ENCODE measurements at regions not wholly inside any gene's neighbourhood (a gene's known extent, or its start where the extent isn't known, plus 50 kb on each side); places are given as distances from the start of the nearest gene placed in this dataset.

GRCh38 chr11:114876234-114876633 is 197.9 kb downstream of the NXPE2 start:
- no peaks in the 10 kb centered on the region for H3K9me3 Mint-ChIP-seq
- H3K4me3 ChIP-seq (ENCODE audit: control insufficient read depth in 1 of 2, extremely low read depth in 1 of 2, low read length in 1 of 2) = no peak overlapping the region
- DNase-seq (no peak), ATAC-seq (replicated peaks in 1 of 4) (no peak)
- 84% methylated on average over 5 of the region's 6 CpGs for WGBS (ENCODE audit: insufficient coverage)
- CTCF ChIA-PET = no interaction called here
- peaks cover 0 to 10% of the 10 kb centered on the region in 2 donors for H3K27me3 Mint-ChIP-seq
- no peaks in the 10 kb centered on the region for H3K36me3 ChIP-seq (ENCODE audit: control insufficient read depth in 2 of 2, extremely low read depth in 1 of 2, insufficient read depth in 1 of 2, low read length in 1 of 2)
- no peak overlapping the region for H3K27ac ChIP-seq (ENCODE audit: low read length)
- H3K36me3 Mint-ChIP-seq = no peaks in the 10 kb centered on the region
- no peak overlapping the region for H3K4me3 Mint-ChIP-seq
- no peaks in the 10 kb centered on the region for H3K27me3 ChIP-seq (replicated peaks in 1 of 2; ENCODE audit: control insufficient read depth in 2 of 2, extremely low read depth in 1 of 2, insufficient read depth in 2 of 2, low read length in 1 of 2)
- H3K27ac Mint-ChIP-seq = no peak overlapping the region
- no peaks in the 10 kb centered on the region for H3K9me3 ChIP-seq
- H3K4me1 Mint-ChIP-seq = peaks cover 0 to 2% (median 0%) of the 10 kb centered on the region in 3 donors
- POLR2A ChIA-PET = interaction anchor here in 1 of 2 donors (0.5 kb wide), 1 partner anchor 225 kb away, joined by 5 read pairs; no protein-coding TSS in a partner anchor
- no peaks in the 10 kb centered on the region for H3K4me1 ChIP-seq (ENCODE audit: control insufficient read depth in 1 of 2, extremely low read depth in 1 of 2, insufficient read depth in 2 of 2, low read length in 2 of 2)

- Mint-ChIP-seq H3K27ac (no peak overlapping the region), H3K27me3 (no peaks in the 10 kb centered on the region)
- POLR2A ChIA-PET = no interaction called here
Observed at GRCh38 chr11:114877976-114878375, 199.6 kb downstream of the NXPE2 start.

GRCh38 chr11:114880442-114880841 is 202.1 kb downstream of the NXPE2 start:
- Histone ChIP-seq H3K4me1 (ENCODE audit: control insufficient read depth in 1 of 2, extremely low read depth in 1 of 2, insufficient read depth in 2 of 2, low read length in 2 of 2) (no peaks in the 10 kb centered on the region), H3K27me3 (replicated peaks in 1 of 2; ENCODE audit: control insufficient read depth in 2 of 2, extremely low read depth in 1 of 2, insufficient read depth in 2 of 2, low read length in 1 of 2) (no peaks in the 10 kb centered on the region), H3K27ac (ENCODE audit: low read length) (no peak overlapping the region), H3K4me3 (ENCODE audit: control insufficient read depth in 1 of 2, extremely low read depth in 1 of 2, low read length in 1 of 2) (no peak overlapping the region), H3K9me3 (no peaks in the 10 kb centered on the region), H3K36me3 (ENCODE audit: control insufficient read depth in 2 of 2, extremely low read depth in 1 of 2, insufficient read depth in 1 of 2, low read length in 1 of 2) (no peaks in the 10 kb centered on the region)
- Mint-ChIP-seq H3K9me3 (peaks cover 0 to 3% (median 0%) of the 10 kb centered on the region in 3 donors), H3K4me1 (peaks cover 0 to 2% (median 0%) of the 10 kb centered on the region in 3 donors), H3K27ac (no peak overlapping the region), H3K4me3 (no peak overlapping the region), H3K27me3 (peaks cover 0 to 3% of the 10 kb centered on the region in 2 donors), H3K36me3 (no peaks in the 10 kb centered on the region)
- ChIA-PET POLR2A (no interaction called here), CTCF (no interaction called here)
- DNase-seq = no peak
- no peak for ATAC-seq (replicated peaks in 1 of 4)
- WGBS (ENCODE audit: insufficient coverage) = no CpG with 5 or more reads among the region's 2 CpGs

More at GRCh38 chr11:114877976-114878375, 199.6 kb downstream of the NXPE2 start:
- Mint-ChIP-seq H3K9me3 (no peaks in the 10 kb centered on the region), H3K36me3 (no peaks in the 10 kb centered on the region), H3K4me1 (peaks cover 0 to 2% (median 0%) of the 10 kb centered on the region in 3 donors), H3K4me3 (no peak overlapping the region)
- Histone ChIP-seq H3K4me1 (ENCODE audit: control insufficient read depth in 1 of 2, extremely low read depth in 1 of 2, insufficient read depth in 2 of 2, low read length in 2 of 2) (no peaks in the 10 kb centered on the region), H3K9me3 (no peaks in the 10 kb centered on the region), H3K4me3 (ENCODE audit: control insufficient read depth in 1 of 2, extremely low read depth in 1 of 2, low read length in 1 of 2) (no peak overlapping the region), H3K36me3 (ENCODE audit: control insufficient read depth in 2 of 2, extremely low read depth in 1 of 2, insufficient read depth in 1 of 2, low read length in 1 of 2) (no peaks in the 10 kb centered on the region), H3K27me3 (replicated peaks in 1 of 2; ENCODE audit: control insufficient read depth in 2 of 2, extremely low read depth in 1 of 2, insufficient read depth in 2 of 2, low read length in 1 of 2) (no peaks in the 10 kb centered on the region), H3K27ac (ENCODE audit: low read length) (no peak overlapping the region)
- ATAC-seq (replicated peaks in 1 of 4) (no peak), DNase-seq (no peak)
- CTCF ChIA-PET = no interaction called here

- CTCF ChIA-PET = no interaction called here
Observed at GRCh38 chr11:114883472-114883871, 205.1 kb downstream of the NXPE2 start.

GRCh38 chr11:114886644-114887265 is 208.4 kb downstream of the NXPE2 start:
- no peaks in the 10 kb centered on the region for H3K9me3 ChIP-seq
- H3K36me3 ChIP-seq (ENCODE audit: control insufficient read depth in 2 of 2, extremely low read depth in 1 of 2, insufficient read depth in 1 of 2, low read length in 1 of 2) = no peaks in the 10 kb centered on the region
- Mint-ChIP-seq H3K27me3 (peaks cover 0 to 6% of the 10 kb centered on the region in 2 donors), H3K9me3 (peaks cover 0 to 3% (median 0%) of the 10 kb centered on the region in 3 donors), H3K27ac (no peak overlapping the region), H3K36me3 (no peaks in the 10 kb centered on the region), H3K4me1 (no peaks in the 10 kb centered on the region), H3K4me3 (no peak overlapping the region)
- H3K27me3 ChIP-seq (replicated peaks in 1 of 2; ENCODE audit: control insufficient read depth in 2 of 2, extremely low read depth in 1 of 2, insufficient read depth in 2 of 2, low read length in 1 of 2) = peaks cover 0 to 7% of the 10 kb centered on the region in 2 experiments
- WGBS (ENCODE audit: insufficient coverage) = 58% methylated on average over 3 of the region's 4 CpGs
- no peaks in the 10 kb centered on the region for H3K4me1 ChIP-seq (ENCODE audit: control insufficient read depth in 1 of 2, extremely low read depth in 1 of 2, insufficient read depth in 2 of 2, low read length in 2 of 2)
- no peak overlapping the region for H3K4me3 ChIP-seq (ENCODE audit: control insufficient read depth in 1 of 2, extremely low read depth in 1 of 2, low read length in 1 of 2)
- DNase-seq = no peak
- CTCF ChIA-PET = no interaction called here
- POLR2A ChIA-PET = no interaction called here
- ATAC-seq (replicated peaks in 1 of 4) = no peak
- H3K27ac ChIP-seq (ENCODE audit: low read length) = no peak overlapping the region

More at GRCh38 chr11:114883472-114883871, 205.1 kb downstream of the NXPE2 start:
- Mint-ChIP-seq H3K4me1 (peaks cover 0 to 2% (median 0%) of the 10 kb centered on the region in 3 donors), H3K36me3 (no peaks in the 10 kb centered on the region), H3K27ac (no peak overlapping the region), H3K9me3 (peaks cover 0 to 3% (median 0%) of the 10 kb centered on the region in 3 donors), H3K4me3 (no peak overlapping the region), H3K27me3 (peaks cover 0 to 6% of the 10 kb centered on the region in 2 donors)
- H3K36me3 ChIP-seq (ENCODE audit: control insufficient read depth in 2 of 2, extremely low read depth in 1 of 2, insufficient read depth in 1 of 2, low read length in 1 of 2) = no peaks in the 10 kb centered on the region
- H3K4me1 ChIP-seq (ENCODE audit: control insufficient read depth in 1 of 2, extremely low read depth in 1 of 2, insufficient read depth in 2 of 2, low read length in 2 of 2) = no peaks in the 10 kb centered on the region
- POLR2A ChIA-PET = no interaction called here
- DNase-seq (no peak), ATAC-seq (replicated peaks in 1 of 4) (no peak)
- H3K27ac ChIP-seq (ENCODE audit: low read length) = no peak overlapping the region
- WGBS (ENCODE audit: insufficient coverage) = 60% methylated on average over 1 of the region's 3 CpGs
- H3K9me3 ChIP-seq = no peaks in the 10 kb centered on the region
- no peaks in the 10 kb centered on the region for H3K27me3 ChIP-seq (replicated peaks in 1 of 2; ENCODE audit: control insufficient read depth in 2 of 2, extremely low read depth in 1 of 2, insufficient read depth in 2 of 2, low read length in 1 of 2)
- no peak overlapping the region for H3K4me3 ChIP-seq (ENCODE audit: control insufficient read depth in 1 of 2, extremely low read depth in 1 of 2, low read length in 1 of 2)

DNA sequence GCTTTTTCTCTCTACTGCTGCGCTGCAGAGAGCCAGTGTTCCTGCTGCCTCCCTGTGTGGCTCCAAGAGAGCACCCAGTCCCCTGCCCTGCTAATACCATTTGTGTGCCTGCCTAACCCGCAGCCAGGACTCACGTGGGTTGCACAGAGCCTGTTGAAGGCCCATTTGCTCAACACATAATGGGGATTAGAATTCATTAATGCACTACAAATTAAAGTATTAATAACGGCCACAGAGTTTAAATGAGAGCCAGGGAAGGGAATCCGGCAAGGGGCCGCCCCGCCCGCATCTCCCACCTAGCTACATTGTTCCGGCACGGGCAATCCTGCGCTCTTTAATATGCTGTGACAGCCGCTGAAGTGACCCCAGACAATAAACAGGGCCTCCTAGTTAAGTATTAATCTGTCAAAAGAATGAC is 211.3 kb downstream of the NXPE2 start:
- Histone ChIP-seq H3K36me3 (ENCODE audit: control insufficient read depth in 2 of 2, extremely low read depth in 1 of 2, insufficient read depth in 1 of 2, low read length in 1 of 2) (no peaks in the 10 kb centered on the region), H3K27me3 (replicated peaks in 1 of 2; ENCODE audit: control insufficient read depth in 2 of 2, extremely low read depth in 1 of 2, insufficient read depth in 2 of 2, low read length in 1 of 2) (peaks cover 0 to 7% of the 10 kb centered on the region in 2 experiments), H3K4me1 (ENCODE audit: control insufficient read depth in 1 of 2, extremely low read depth in 1 of 2, insufficient read depth in 2 of 2, low read length in 2 of 2) (no peaks in the 10 kb centered on the region), H3K27ac (ENCODE audit: low read length) (no peak overlapping the region), H3K9me3 (no peaks in the 10 kb centered on the region), H3K4me3 (ENCODE audit: control insufficient read depth in 1 of 2, extremely low read depth in 1 of 2, low read length in 1 of 2) (no peak overlapping the region)
- peaks cover 0 to 3% (median 0%) of the 10 kb centered on the region in 3 donors for H3K9me3 Mint-ChIP-seq
- DNase-seq (no peak), ATAC-seq (replicated peaks in 1 of 4) (no peak)
- H3K36me3 Mint-ChIP-seq = no peaks in the 10 kb centered on the region
- ChIA-PET POLR2A (no interaction called here), CTCF (no interaction called here)
- peaks cover 2 to 6% of the 10 kb centered on the region in 2 donors for H3K27me3 Mint-ChIP-seq
- H3K27ac Mint-ChIP-seq = no peak overlapping the region
- 82% methylated on average over 2 of the region's 12 CpGs for WGBS (ENCODE audit: insufficient coverage)
- no peaks in the 10 kb centered on the region for H3K4me1 Mint-ChIP-seq
- no peak overlapping the region for H3K4me3 Mint-ChIP-seq

Data from T-cell (primary cell).